GM19351 (cell line): ENCODE measurements at regions not wholly inside any gene's neighbourhood (a gene's known extent, or its start where the extent isn't known, plus 50 kb on each side); places are given as distances from the start of the nearest gene placed in this dataset.
"Not testable (repeated sequence)": the region's sequence is repeated elsewhere in the genome, so short reads cannot be mapped to it uniquely, and the experiment has no call there.

ENCODE experiments used
- ATAC-seq: cut with Tn5 transposase; IDR thresholded peaks from one replicate; pipeline ENCODE4 v1.9.1; 2021; ENCODE audit warnings: mild to moderate bottlenecking, moderate library complexity; ENCODE audit not compliant: unreplicated experiment

DNA sequence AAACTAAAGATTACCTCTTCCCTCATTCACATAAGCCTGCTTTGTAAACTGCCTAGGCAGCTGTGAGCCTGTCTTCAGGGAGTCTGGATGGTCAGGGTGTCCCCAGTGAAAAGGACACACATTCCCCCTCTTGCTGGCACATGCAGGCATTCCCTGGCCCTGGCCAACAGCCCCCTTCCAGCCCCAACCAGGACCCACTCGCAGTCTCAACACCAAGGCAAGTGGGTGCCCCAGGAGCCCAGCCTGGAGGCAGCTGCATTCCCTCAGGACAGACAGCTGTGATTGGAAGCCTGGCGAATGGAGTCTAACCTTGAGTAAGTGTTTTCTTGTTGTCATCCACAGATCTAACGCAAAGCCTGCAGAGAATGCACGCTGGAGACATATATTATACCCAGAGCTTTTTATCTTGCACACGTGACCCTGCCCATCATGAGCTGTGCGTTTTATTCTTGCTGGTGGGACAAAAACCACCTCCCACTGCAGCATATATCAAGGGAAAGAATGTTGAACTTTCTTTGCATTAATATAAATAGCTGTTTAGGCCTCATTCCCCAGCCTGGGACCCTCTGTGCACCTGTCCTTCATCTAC lies 95.0 kb upstream of the LHX1 start:
- ATAC-seq, result no peak

DNA sequence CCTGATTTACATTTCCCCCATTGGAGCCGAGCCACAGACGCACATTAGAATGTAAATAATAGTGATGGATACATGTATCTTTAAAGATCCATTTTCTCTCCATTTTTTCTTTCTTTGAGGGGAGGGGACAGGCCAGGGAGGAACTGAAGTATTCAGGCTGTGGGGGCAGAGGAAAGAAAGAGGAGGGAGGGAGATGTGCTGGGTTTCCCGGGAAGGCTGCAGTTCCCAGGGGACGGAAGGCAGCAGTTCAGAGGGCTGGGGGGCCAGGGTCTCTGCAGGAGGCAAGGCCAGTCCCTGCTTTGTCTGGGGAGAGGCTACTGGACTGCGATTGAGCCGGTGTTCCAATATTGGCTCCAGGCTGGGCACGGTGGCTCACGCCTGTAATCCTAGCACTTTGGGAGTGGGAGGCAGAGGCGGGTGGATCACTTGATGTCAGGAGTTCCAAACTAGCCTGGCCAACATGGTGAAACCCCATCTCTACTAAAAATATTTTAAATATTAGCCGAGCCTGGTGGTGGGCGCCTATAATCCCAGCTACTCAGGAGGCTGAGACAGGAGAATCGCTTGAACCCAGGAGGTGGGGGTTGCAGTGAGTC lies 94.2 kb upstream of the LHX1 start:
- no peak for ATAC-seq

DNA sequence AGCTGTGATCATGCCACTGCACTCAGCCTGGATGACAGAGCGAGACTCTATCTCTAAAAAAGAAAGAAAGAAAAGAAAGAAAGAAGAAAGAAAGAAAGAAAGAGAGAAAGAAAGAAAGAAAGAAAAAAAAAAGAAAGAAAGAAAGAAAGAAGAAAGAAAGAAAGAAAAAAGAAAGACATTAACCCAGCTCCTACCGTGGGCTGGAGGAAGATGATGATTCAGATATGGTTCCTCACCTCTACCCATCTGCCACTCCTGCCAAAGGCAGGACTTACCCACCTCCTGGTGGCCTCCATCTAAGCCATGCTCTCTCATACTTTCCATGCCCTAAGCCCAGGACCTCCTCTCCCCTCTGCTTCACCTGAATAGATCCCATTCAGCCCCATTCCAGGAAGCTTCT lies 93.3 kb upstream of the LHX1 start:
- ATAC-seq, result no peak

DNA sequence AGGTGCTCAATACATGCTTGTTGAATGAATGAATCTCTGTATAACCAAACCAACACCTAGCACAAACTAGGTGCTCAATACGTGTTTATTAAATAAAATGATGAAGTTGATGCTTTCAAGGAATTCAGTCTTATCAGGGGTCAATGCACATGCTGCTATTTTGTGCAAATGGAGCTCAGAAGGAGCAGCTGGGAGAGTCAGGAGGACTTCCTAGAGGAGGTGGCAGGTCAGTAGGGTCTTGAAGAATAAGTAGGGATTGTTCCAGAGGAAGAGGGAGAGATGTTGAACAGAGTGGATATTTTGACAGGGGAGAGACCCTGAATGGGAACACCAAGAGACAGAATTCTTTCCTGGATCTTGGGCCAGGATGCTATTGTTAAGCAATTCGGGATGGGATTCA lies 92.7 kb upstream of the LHX1 start:
- ATAC-seq, result no peak

DNA sequence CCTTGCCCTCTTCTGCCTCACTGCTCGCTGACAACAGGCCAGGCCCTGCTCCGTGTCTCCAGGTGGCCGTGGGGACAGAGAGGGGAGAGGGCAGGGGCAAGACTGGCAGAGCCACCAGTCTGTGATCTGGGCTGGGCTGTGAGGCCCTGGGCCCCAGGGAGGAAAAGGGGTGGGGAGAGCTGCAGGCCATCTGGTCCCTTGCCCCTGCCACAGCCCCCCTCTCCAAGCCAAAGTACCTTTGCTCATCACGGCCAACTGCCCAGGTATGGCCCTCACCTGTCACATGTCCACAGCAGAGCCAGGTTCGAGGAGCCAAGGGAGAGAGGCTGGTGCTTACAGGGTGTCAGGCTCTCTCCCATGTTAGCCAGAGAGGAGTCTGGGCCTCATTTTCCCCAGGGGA lies 91.4 kb upstream of the LHX1 start:
- ATAC-seq, result no peak

DNA sequence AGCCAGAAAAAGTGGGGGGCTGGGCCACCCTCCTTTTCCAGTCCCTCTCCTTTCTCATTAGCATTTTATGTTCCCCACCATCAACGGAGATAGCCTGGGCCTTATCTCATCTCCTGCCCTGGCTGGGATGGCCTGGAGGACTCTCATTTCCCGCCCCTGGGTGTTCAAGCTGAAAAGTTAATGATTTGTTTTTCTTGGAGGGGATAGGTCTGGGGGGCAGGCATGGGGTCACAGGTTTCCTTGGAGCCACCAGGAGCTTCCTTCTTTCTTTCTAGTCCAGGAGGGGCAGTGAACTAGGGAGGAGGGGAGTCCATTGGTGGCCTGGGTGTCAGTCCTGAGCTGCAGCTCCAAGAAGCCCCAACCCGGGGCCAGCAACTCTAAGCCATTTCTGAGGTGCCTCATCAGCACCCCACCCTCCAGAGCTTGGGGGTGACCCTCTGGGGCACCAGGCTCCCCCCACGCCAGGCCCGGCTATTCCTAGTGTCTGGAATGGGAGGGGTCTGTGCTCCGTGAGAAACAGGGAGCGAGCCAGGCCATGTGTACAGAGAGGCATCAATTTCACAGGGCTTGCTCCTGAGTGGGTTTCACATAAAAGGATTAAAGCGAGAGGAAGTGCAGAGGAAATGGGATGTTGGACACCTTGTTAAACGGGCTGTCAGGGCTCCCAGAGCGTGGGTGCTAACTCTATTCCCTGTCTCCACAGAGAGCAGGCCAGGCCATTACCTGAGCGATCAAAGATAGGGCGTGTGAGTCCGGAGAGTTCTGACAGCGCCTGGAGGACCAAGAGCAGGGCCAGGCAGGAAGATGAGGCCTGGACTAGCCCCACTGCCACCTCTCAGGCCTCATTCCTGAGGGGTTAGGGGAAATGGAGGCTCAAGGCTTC lies 90.6 kb upstream of the LHX1 start:
- ATAC-seq, result no peak

DNA sequence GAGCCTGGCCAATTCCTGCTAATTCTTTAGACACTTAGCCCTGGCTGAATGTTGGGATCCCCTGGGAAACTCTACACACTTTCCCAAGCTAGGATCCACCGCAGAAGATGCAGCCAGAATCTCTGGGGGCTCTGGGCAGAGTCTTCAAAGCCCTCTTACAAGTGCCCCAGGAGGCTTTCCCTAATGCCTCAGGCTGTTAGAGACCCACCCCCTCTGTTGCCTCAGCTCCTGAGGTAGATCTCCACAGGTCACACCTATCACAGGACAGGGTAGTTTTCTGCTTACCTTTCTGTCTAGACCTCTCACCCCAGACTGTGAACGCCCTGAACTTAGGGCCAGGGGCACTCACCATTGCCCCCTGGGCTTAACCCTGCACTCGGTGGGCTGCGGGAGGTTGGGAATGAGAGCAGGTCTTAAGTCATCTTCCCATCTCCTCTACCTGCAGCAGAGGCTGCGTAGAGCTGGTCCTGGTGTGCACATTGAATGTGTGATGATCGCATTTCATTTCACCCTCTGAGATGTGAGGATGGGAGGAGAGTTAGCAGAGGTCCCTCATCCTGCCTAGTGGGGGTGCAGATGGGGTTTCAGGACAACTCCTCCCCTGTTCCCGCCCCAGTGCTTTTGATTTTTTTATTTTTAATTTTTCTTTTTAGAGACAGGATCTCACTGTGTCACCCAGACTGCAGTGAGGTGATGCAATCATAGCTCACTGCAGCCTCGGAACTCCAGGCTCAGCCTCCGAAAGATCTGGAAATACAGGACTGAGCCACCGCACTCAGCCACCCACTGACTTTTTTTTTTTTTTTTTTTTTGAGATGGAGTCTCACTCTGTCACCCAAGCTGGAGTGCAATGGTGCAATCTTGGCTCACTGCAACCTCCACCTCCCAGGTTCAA lies 89.0 kb upstream of the LHX1 start:
- ATAC-seq, result no peak

DNA sequence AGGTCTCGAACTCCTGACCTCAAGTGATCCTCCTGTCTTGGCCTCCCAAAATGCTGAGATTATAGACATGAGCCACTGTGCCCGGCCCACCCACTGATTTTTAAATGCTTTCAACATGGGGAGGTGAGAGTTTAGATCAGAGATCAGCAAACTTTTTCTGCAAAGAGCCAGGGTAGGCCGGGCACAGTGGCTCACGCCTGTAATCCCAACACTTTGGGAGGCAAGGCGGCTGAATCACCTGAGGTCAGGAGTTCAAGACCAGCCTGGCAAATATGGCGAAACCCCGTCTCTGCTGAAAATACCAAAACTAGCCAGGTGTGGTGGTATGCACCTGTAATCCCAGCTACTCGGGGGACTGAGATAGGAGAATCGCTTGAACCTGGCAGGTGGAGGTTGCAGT lies 88.3 kb upstream of the LHX1 start:
- ATAC-seq, result not testable (repeated sequence)

DNA sequence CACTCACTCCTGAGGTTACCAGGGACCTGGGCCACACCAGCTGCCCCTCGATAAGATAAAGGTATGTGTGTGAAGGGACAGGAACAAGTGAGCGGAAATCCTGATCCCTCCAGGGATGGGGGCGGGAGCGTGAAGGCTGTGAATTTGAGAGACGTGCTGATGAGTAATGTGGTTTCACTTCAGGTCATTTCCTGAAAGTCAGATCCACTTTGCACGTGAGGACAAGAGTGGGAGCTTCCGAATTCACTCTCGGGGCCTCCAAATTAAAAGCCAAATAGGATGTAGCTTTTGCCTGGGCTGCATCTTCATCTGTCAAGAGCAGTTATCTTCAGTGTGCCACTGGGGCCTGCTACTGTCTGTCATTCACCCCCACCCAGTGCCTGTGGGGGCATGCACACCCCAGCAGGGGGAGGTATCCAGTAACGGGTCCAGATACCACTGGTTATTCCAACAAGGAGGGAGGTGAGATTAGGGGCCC lies 87.4 kb upstream of the LHX1 start:
- no peak for ATAC-seq

DNA sequence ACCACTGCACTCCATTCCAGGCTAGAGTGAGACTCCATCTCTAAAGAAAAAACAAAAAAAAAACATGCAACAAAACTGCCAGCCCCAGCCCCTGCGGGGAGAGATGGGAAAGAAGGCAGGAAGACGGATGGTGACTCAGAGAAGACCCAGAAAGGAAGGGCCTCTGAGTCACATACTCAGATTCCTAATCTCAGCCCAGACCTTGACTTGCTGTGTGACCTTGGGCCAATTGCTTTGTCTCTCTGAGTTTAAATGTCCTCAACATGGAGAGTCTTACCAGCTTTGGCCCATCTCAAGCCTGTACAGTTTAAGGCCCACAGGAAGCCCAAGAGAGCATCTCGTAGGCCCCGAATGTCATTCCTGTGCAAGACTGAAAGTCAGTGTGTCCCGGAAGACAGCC lies 86.5 kb upstream of the LHX1 start:
- no peak for ATAC-seq

DNA sequence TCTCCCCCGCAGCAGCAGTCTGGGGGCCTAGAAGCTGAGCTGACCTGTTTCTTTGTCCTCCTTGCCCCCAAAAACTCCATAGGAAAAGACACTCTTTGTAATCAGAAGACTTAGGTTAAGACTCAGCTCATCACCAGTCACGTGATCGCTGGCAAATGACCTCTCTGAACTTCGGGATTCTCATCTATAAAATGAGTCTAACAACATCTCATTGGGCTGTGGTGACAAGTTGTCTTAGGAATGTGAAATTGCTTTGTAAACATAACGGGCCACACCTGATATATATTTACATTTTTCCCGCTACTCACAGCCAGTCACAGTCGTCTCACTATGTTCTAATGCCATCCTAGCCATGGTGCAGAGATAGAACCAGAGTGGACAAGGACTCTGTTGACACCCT lies 86.0 kb upstream of the LHX1 start:
- ATAC-seq, result no peak

DNA sequence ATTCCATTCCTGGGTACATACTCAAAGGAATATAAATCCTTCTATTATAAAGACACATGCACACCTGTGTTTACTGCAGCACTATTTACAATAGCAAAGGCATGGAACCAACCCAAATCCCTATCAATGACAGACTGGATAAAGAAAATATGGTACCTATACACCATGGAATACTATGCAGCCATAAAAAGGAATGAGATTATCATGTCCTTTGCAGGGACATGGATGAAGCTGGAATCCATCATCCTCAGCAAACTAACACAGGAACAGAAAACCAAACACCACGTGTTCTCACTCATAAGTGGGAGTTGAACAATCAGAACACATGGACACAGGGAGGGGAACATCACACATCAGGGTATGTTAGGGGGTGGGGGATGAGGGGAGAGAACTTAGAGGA lies 84.8 kb upstream of the LHX1 start:
- not testable (repeated sequence) for ATAC-seq

DNA sequence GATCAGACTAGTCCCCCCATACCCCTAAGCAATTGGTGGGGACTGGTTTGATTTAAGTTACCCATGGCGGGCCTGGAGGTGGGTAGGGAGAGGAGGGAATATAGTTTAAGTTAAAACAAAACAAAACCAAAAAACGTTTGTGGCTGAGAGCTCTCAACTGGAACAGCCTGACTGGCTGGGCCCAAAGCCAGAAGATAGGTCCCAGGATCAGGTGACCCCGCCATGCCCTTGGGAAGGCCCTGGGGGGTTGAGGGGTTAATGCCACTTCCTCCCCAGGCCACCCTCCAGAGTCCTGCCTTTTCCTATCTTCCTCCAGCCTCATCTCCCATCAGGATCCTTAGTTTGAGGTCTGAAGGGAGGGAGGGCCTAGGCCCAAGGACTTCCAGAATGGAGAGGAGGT lies 82.3 kb upstream of the LHX1 start:
- no peak for ATAC-seq

DNA sequence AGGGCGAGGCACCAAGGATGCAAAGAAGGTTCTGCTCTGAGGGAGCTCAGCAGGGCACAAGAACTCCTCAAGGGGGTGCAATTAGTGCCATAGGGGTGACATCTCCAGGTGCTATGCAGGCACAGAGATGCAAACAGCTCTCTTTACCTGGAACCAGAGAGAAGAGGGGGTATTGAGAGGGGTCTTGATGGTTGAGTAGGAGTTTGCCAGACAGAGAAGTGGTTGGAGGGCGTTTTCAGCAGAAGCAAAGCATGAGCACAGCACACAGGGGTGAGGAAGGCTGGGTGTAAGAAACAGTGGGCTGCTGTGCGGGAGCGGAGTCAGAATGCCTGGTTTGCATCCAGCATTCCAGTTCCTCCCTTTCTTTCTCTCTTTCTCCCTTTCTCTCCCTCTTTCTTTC lies 81.8 kb upstream of the LHX1 start:
- no peak for ATAC-seq

DNA sequence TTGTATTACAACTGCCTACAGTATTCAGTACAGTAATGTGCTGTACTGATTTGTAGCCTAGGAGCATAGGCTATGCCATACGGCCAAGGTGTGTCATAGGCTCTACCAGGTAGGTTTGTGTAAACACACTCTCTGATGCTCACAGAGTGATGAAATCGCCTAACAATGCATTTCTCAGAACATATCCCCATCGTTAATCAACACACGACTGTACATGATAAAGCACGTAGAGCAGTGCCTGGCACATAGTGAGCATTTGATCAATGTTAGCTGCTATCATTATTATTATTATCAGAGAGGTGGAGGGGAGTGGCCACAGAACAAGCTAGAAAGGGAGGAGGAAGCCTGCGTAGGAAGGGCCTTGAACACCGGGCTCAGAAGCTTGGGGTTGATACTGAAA lies 81.1 kb upstream of the LHX1 start:
- ATAC-seq, result no peak

DNA sequence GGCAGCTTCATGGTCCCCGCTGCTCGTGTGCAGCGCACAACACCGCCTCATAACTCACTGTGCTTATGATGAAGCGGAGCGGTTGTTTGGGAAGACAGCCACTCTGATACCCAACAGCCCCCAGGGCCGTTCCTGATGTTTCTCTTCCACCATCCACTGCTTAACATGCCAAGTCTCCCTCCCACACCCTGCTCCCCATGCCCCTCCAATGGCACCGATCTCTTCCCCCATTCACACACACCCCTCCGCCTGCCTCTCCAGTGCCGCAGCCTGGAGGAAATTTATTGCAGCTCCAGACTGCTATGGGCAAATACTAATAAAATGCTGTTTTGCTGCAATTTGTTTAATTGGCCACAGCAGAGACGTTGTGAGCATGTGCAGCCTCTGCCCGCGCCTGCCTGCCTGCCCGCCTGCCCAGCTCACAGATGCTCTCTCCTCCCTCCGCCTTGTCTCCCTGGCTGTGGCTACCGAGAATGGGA lies 80.3 kb upstream of the LHX1 start:
- no peak for ATAC-seq

DNA sequence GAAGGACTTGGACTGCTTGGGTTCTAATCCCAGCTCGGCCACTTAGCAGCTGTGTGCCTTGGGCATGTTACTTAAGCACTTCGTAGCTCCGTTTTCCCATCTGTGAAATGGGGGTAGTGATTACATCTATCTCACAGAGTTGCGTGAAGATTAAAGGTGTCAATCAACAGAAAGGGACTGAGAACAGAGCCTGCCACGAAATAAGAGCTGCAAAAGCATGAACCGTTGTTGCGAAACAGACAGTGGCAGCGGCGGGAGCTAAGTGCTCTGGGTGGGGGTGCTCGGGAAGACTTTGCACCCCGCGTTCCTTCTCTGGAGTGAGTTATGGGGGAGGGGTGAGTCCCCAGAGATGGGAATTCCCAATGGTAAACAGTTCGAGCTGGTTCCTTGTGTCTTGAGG lies 79.6 kb upstream of the LHX1 start:
- no peak for ATAC-seq

DNA sequence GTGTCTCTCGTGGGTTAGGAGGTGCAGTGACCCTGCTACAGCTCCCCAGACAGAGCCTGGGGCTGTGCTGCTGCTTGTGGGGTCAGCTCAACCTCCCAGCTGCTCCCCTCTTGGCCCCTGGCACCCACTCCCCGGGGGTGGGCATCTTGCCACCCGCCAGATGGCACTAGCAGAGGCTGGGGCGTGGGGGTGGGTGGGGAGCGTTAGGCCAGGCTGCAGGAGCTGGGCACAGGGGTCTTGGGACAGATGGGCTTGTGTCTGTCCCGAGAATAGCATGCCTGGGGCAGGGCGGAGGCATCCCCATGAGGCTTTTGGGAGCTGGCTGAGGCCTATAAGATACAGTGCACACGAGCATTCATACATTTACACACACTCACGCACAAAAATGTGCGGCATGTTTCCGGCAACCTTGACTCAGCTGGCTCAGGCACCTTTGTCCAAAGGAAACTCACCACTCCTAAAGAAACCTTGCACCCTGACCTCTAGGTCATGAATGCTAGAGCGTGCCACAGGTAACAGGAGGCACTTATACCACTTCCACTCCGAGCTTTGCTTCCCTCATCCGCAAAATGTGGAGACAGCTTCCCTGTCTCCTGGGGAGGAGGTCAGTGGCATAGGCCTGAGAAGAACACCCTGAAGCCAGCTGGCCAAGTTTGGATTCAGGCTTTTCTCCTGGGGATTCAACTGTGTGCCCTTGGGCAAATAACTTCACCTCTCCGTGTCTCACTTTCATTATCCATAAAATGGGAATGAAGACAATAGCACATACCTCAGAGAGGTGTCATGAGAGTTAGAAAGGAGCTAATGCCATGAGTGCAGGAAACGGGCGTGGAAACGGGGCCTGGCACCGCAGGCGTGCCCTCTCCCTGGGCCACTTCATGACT lies 78.9 kb upstream of the LHX1 start:
- no peak for ATAC-seq

DNA sequence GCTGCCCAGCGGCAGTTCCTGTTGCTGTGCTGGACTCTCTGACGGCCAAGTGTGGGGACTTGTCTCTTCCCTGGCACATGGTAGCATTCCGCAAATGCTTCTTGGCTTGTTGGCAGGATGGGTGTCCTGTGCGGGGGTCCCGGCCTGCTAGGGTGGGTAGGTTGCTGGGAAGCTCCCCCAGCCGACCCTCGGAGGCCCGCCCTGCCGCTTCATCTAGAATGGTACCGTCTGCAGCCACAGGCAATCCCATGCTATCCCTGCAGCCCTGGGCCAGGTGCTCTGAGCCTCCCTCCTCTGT lies 78.3 kb upstream of the LHX1 start:
- ATAC-seq, result no peak

DNA sequence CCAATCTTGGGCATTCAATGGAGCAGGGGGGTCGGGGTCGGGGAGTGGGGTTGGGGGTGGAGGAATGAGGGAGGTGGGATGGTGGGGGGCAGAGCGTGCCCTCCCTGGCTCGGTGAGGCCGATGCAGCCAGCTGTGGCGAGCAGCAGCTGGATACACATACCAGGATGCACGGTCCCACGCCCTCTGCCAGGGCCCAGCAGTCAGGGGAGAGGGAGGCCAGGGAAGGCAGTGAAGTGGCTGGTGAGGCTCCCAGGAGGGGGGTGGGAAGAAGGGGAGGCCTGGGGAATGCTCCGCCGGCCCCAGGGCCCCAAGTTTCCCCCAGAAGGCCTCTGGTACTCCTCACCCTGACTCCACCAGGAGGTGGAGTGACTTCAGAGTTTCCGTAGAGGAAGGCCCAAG lies 77.6 kb upstream of the LHX1 start:
- ATAC-seq, result no peak
